NCI-H524 treated with DMSO at 0.1 percent for 48 hours (cell line): ENCODE measurements at regions not wholly inside any gene's neighbourhood (a gene's known extent, or its start where the extent isn't known, plus 50 kb on each side); places are given as distances from the start of the nearest gene placed in this dataset.
A peak's percentile ranks its signal among the peaks of the same experiment; 100 is the strongest.

Experiments
- DNase-seq: peaks from one replicate; lab custom pipeline; 2025; lab: John Stamatoyannopoulos, UW

DNA sequence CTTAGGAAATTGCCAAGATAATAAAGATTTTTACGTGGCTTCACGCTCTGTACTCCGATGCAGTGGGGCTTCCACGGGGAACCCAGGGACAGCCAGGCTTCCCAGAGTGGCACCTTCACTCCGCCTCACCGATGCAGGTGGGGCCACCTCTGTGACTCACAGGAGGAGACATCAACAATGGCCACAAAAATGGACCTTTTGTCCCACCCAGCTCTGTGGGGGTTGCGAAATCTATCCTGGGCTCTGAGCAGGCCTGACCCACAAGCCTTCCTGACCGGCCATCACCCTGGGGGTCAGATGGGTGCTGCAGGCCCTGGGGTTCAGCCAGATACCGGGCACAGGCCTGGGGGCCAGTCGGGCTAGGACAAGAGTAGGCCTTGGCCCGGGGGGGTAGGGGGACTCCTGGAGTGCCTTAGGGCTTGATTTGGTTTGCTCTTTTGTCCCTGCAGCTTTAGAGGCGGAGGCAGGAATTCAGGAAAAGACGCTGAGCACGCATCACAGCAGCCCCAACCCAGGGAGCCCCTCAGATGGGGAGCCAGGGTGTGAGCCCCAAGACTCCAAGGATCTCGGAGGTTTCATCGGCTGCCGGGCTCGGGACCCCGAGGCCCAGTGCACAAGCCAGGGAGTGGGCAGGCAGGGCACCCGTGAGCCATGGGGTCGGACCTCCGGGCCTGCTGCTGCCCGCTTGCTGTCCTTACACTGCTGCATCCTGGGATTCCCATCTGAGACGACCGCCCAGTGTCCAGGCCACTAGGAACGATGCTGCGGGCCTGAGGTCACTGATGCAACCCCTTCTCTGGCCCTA is 136.5 kb upstream of the NKX1-1 start:
- no peak for DNase-seq

DNA sequence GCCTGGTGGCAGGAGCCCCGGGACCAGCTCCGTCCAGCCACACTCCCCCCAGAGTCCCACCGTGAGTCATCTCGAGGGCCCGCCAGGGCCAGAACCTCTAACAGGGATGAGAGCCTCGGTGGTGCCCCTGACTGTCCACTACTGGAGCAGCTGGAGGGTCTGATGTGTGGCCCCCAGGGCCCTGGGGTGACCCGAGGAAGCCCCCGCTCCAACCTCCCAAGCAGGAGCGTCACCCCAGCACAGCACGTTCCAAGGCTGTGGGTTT is 135.9 kb upstream of the NKX1-1 start:
- DNase-seq: no peak

DNA sequence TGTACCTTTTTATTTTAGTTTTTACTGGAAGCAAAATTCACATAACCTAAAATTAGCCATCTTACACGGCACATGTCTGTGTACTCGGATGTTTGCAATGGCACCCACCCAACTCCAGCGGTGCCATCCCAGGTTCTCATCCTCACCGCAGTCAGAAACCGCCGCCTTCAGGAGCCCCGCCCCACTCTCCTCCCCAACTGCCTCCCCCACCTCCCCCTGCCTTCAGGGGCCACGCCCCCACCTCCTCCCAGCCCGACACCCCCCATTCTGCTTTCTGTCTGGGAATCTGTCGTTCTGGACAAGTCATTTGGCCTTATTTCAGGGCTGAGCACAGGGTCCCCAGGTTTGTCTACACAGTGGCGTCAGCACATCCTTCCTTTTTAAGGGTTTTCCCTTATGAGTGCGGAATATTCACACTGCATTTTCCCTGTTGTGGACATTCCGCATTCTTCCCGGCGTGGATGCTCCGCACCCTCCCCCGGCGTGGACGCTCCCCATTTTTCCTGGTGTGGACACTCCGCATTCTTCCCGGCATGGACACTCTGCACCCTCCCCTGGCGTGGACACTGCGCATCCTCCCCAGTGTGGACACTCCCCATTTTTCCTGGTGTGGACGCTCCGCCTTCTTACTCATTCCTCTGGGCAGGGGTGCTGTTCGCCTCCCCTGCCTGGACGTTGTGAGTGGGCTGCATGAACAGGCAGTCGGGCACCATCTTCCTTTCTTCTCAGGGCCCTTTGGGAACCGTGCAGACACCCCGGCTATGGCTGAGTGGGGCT is 135.4 kb upstream of the NKX1-1 start:
- no peak for DNase-seq

DNA sequence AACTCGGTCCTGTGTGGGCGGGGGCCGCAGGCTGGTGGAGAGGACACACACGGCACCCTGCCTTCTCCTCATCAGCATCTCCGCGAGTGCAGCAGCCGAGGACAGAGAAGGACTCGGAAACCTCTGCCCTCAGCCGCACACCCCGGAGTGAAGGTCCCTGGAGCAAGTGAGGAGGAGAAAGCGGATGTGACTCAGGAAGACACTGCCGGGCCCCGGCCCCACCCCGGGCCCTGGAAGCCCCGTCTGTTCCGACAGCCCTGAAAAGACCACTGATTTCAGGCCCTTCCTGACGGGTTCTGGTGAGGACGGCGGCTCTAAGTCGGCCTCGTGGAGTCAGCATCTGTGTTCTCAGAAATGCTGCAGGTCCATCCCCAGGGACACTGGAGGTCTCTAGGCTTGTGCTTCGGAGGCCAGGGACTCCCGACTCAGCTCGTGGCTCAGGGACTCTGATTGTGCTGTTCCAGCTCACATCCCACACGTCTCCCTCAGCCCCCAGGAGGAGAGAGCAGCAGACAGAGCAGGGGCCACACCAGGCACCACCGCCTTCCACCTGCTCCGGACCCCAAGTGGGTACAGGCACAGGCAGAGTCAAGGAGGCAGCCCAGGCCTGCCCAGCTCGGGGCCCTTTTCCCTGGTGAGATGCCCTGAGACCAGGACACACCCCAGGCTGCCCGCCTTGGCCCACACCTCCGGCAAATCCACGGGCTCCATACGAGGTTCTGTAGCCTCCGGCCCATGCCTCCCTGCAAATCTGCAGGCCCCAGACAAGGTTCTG is 134.5 kb upstream of the NKX1-1 start:
- no peak for DNase-seq

- DNase-seq: no peak
These were observed 133.8 kb upstream of the NKX1-1 start for GRCh38 chr4:1539859-1540600.

- DNase-seq: peak; percentile 45
These were observed 132.9 kb upstream of the NKX1-1 start for GRCh38 chr4:1538941-1539772.

- no peak for DNase-seq
These were observed 131.8 kb upstream of the NKX1-1 start for GRCh38 chr4:1538096-1538410.

DNA sequence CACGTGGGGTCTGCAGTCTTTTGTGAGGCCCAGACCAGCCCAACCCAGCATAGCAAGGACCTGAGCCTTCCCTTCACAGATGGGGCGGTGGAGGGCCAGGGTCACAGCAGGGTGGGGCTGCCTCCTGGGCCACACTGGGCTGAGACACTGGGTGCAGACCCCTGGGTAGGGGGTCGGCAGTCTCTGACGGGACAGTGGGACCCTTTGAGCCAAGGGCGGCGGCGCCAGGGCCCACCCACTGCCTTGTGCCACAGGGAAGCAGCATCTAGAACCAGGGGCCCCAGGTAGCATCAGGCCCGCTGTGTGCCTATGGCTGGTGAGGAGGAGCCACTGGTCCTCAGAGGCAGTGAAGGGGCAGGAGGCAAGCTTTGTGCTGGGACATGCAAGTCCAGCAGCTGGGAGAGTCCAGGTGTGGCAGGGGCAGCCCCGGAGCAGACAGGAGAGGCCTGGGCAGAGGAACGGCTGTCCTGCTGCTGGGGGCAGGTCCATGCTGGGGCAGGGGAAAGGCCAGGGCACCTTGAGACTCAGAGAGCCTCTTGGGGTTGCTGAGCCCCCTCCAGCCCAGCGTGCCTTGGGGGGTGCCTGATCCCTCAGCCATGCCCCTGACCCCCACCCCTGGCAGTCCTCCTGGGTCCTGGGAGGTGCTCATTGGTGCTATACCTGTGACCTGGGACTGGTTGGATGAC is 131.3 kb upstream of the NKX1-1 start:
- no peak for DNase-seq

DNA sequence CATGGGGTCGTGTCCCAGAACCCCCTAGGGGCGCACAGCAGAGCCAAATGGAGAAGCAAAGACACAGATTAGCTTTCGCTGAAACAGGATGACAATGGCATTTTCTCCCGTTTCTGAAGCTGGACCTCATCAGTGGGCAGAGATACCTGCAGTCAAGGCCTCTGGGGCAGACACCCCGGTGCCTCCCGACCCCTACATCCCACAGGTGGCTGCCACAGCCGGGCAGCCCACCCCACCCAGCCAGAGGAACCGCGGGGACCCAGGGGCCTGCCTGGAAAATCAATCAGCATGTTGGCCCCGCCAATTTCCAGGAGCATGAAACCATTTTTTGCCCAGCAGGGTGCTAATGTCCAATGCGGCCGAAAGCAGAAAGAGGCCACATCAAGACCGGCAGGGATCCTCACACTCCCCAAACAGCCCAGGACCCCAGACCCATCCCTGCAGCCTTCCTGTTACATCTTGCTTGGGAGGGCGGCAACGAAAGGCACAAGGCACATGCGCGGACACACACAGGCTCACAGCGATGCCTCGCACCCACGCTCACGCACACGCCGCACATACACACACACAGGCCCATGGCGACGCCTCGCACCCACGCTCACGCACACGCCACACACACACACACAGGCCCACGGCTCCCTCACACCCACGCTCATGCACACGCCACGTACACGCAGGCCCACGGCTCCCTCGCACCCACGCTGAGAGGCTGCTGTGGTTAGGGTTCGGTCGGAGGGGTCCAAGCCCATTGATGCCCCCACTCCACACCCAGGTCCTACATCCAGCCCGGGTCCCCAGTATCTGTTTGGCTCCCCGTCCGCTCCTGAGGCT is 130.6 kb upstream of the NKX1-1 start:
- no peak for DNase-seq

DNA sequence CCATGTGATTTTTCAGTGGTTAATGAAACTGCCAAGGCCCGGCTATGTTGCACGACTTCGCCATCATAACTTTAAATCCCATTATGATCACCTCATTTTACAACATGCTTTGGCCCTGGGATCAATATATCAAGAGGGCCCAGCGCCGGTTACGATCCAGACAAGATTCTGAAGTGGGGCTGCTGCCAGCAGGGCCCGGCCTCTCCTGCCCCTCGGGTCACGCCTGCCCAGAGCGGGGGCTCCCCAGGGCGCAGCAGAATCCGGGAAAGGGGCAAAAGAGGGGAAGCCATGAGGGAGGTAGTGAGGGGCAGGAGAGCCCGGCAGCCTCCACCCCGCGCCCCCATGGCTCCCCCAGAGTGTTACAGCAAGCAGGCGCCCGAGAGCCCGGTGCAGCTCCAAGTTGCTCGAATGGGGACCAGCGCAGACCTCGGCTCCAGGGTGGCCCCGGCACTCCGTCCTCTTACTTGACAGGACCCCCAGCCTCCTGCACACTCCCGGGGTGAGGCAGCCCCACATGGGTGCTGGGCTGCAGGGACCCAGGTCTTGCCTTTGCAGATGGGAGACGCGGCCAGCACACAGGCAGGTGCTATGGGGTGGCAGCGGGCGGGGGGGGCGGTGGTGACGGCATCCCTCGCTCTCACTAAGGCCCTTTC is 129.8 kb upstream of the NKX1-1 start:
- DNase-seq: no peak

- no peak for DNase-seq
These were observed 128.8 kb upstream of the NKX1-1 start for GRCh38 chr4:1534876-1535526.

DNA sequence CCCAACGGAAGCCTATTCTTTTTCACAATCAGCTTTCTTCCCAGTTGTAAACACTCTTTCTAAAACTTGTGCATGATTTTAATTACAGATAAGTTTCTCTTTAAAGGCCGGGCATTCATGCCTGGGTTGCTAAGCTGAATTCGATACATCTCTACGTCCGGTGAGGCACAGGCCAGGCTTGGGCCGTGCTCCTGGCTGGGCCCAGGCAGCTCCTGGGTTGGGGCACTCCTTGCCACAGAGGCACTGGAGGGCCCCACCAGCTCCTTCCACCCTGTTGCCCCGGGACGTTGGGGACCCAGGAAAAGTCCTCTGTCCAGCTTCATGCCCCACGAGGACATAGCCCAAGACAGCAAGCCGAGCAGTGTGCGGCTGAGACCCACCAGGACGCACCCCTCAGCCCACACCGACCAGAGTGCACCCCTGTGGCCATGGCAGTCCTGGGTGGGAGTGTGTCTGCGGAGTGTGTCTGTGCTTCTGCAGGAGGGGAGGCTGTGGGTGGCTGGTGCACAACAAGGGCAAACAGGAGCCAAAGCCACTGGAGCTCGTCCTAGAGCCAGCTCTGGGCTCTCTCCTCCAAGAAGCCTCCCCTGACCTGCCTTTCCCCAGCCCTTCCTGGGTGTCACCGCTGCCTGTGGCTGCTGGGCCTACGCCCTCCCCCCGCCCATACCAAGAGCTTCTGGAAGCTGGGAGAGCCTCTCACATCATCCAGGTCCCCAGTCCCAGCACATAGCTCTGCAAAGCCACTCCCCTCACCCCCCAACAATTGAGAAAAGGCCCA is 128.0 kb upstream of the NKX1-1 start:
- DNase-seq: no peak

GRCh38 chr4:1533501-1534064 is 127.3 kb upstream of the NKX1-1 start:
- DNase-seq: peak; percentile 51

DNA sequence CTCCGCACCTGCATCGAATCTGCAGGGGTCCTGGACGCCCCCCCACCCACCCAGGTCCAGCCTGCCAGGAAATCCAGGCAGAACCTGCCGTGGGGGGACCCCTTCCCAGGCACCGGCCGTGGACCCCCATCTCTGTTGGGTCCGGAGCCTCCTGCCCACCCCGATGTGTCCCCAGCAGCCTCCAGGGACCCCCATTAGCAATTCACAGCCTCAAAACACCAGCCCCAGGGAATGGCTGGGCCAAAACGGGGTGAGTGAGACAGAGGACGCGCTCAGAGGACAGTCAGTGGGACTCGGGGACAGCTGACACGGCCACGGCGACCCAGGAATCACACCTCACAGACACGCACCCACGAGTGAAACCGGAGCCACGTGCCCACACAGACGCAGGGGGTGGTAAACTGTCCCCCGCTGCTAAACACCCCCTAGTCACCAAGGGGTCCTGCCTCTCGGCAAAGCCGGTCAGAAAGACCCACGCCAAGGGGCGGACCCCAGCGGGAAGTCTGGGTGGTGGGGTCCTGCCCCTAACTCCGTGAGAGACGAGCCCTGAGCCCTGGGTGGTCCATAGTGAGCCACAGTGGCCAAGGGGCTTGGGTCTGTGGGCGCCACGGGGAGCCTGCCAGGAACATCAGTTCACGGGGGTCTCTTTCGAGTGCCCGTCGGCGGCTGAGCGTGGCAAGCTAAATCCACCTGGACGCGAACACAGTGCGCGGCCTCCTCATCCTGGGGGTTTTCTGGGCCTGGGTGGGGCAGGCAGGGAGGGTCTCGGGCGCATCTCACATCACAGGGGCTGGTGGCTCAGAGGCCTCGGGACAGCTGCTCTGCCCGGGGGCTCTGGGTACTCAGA is 126.5 kb upstream of the NKX1-1 start:
- DNase-seq: no peak

DNA sequence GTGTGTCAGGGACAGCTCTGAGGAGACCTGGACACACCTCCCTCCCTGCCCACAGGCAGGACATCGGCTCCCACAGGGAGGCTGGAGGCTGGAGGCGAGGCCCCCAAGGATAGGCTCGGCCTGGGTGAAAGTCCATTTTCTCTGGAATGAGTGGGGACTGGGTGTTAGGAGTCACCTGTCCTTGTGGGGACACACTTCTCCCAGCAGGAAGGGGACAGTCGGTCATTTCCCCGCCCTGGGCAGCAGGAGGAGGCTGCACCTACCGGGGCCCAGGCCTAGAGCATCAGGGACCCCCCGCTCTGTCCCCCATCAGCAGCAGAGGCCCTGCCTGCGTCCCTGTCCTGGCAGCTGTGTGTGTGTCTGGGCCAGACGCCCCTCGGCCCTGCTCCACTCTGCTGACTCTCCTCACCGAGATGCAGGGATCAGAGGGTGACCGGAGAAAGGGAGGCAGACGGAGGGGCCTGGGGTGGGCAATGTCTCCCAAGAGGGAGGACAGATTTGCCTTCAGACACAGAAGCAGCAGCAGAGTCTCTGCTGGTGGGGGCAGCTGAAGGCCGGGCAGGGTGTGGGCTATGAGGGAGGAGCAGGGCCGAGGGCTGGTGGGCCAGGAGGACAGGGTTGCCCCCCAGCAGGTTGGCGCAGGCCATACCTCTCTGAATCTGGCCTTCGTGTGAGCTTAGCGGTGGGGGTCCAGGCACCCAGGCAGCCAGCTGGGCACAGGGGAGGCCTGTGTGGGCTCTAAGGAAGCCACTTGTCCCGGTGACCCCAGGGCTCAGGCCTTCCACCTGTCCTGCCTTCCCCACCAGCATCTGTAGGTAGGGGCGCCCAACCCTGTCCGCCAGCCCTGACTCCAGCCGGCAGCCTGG is 125.7 kb upstream of the NKX1-1 start:
- DNase-seq: no peak

- no peak for DNase-seq
These were observed 124.1 kb upstream of the NKX1-1 start for GRCh38 chr4:1530356-1530755.
